Uterus (tissue), 2 donors: ENCODE measurements at regions not wholly inside any gene's neighbourhood (a gene's known extent, or its start where the extent isn't known, plus 50 kb on each side); places are given as distances from the start of the nearest gene placed in this dataset.

Experiments
- POLR2A ChIP-seq, 2 donors: fragments of 450-650 bp; IDR thresholded peaks; one replicate each; pipeline ENCODE4 v1.6.1; 2016; ENCODE audit warnings: antibody characterized with exemption in 2 of 2, mild to moderate bottlenecking in 1 of 2, moderate library complexity in 1 of 2
- TF ChIP-seq, protein P1 (sequence below), 4 experiments: fragments of 200-600 bp in 2 of 4; fragments of 450-650 bp in 2 of 4; sonication (generic) in 2 of 4; IDR thresholded peaks; one replicate each; pipeline ENCODE4 v1.5.1; 2016 to 2019; ENCODE audit warnings: antibody characterized with exemption in 4 of 4, mild to moderate bottlenecking in 2 of 4, moderate library complexity in 1 of 4

DNA sequence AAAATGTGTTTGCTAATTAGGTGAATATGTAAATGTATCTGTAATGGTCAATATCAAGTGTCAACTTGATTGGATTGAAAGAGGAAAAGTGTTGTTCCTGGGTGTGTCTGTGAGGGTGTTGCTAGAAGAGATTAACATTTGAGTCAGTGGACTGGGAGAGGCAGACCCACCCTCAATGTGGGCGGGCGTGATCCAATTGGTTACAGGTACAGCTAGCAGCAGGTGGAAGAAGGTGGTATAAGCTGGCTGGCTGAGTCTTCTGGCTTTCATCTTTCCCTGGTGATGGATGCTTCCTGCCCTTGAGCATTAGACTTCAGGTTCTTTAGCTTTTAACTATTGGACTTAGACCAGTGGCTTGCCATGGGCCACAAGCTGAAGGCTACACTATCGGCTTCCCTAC lies 779.0 kb upstream of the CTNND2 start:
- TF ChIP-seq, protein P1, sequence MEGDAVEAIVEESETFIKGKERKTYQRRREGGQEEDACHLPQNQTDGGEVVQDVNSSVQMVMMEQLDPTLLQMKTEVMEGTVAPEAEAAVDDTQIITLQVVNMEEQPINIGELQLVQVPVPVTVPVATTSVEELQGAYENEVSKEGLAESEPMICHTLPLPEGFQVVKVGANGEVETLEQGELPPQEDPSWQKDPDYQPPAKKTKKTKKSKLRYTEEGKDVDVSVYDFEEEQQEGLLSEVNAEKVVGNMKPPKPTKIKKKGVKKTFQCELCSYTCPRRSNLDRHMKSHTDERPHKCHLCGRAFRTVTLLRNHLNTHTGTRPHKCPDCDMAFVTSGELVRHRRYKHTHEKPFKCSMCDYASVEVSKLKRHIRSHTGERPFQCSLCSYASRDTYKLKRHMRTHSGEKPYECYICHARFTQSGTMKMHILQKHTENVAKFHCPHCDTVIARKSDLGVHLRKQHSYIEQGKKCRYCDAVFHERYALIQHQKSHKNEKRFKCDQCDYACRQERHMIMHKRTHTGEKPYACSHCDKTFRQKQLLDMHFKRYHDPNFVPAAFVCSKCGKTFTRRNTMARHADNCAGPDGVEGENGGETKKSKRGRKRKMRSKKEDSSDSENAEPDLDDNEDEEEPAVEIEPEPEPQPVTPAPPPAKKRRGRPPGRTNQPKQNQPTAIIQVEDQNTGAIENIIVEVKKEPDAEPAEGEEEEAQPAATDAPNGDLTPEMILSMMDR (IDR thresholded peaks at IDR 0.05), result no peak
- no peak for TF ChIP-seq POLR2A (IDR thresholded peaks at IDR 0.05)
